CD4-positive, alpha-beta T cell treated with Interleukin-15 for 1 hour (primary cell): ENCODE measurements at regions not wholly inside any gene's neighbourhood (a gene's known extent, or its start where the extent isn't known, plus 50 kb on each side); places are given as distances from the start of the nearest gene placed in this dataset.
"Not testable (repeated sequence)": the region's sequence is repeated elsewhere in the genome, so short reads cannot be mapped to it uniquely, and the experiment has no call there.

Experiments
- DNase-seq: peaks from one replicate; pipeline ENCODE4 v3.0.0-alpha.2; 2020

DNA sequence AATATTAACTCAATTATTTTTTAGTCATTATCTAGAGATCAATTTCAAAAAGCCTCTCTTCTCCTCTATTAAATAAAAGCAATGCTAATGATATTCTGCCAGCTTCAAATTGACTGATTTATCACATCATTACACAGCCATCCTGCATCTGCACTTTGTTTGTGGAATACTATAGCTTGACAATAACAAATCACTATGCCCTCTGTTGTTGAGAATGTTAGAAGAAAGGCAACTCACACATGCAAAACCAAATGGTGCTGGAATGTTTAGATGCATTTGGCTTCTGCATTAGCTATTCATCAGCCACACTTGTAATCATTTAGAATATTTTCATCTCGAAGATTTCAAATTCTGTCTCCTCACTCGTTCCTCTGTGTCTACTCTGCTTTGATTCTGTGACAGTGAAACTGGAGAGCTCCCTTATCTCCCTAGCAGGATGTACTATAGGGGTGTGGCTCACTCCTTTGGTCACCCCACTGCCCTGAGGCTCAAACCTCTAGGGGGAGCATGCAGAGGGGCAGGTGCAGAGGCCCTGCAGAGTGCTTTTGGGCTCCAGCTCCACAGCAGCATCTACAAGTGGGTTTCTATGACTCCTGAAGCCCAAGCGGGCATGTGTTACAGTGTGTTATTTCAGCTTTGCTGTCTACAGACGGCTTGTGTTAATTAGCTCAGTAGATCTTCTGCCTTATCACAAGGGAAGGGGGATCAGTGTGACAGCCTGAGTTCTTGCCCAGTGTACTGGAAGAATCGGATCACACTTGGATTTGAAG lies 454.1 kb upstream of the BCHE start:
- no peak for DNase-seq

DNA sequence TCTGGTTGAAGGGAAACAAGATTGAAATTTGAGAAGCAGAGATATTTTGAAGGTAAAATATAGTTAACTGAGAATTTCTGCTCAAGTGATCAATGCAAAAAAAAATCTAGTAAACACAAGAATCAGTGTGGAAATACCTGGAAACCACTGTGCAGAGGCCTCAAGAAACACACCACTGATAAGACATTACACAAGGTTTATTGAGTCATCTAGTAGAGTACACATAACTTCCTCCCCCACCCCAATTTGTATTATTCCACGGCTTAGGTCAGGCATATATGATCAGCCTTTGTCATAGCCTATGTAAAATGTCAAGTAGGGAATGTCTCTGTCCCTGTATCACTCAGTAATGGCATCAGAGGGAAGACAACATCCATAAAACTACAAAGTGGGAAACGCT lies 447.8 kb upstream of the BCHE start:
- DNase-seq: no peak

DNA sequence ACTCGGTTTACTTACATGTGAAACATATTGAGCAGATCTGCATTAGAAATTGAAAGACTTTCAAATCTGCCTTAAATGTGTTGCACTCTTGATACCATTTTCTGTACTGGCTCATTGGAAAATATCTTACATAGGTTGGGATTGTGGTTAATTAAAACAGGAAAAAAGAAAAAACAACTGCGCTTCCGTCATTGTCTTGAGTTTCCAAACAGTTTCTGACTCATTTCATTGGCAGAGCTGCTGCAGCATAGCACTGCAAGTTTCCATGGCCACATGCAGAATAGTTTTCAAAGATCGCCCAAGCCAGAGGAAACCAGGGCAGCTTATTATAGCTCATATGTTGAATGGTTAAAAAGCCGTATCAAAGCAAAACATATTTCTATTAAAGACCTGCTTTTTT lies 446.6 kb upstream of the BCHE start:
- no peak for DNase-seq

DNA sequence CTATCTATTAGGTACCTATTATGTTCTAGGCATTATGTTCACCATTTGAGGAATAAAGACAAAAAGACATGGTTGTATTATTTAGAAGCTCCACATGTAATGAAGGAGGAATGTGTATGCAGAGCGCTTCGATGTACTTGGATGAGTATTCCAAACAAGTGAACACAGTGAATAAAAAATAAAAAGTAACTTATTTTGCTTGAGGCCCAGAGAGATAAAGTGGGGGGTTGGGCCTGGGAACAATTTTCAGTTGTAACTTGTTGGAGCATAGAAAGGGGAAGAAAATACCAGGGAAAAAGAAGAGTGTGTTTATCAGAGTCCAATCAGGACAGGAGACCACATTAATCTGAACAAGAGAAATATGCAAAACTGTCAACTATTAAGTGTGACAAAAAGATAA lies 445.7 kb upstream of the BCHE start:
- no peak for DNase-seq

DNA sequence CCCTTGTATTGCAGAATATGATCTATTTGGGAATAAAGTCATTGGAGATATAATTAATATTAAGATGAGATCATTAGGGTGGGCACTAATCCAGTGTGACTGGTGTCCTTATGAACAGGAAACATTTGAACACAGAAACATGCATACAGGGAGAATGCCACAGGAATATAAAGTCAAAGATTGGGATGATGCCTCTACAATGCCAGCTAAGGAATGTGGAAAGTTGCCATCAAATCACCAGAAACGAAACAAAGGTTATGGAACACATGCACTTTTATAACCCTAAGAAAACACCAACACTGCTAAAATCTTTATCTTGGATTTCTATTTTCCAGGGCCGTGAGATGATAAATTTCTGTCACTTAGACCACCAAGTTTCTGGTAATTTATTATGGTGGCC lies 442.4 kb upstream of the BCHE start:
- no peak for DNase-seq

DNA sequence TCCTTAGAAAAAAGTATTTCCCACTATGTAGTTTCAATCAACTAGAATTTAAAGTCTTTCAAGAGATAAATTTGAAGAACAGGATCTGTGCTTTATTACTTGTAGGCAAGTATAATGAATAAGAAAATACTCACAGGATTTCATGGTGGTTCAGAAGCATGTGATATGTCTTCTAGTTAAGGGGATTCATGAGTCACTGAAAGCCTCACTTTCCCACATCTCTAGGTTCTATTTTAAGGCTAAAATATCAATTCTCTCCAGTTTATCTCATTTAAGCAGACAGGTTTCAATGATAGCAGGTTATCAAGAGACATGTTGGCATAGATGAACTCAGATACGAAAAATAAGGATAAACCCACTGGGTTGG lies 437.8 kb upstream of the BCHE start:
- no peak for DNase-seq

DNA sequence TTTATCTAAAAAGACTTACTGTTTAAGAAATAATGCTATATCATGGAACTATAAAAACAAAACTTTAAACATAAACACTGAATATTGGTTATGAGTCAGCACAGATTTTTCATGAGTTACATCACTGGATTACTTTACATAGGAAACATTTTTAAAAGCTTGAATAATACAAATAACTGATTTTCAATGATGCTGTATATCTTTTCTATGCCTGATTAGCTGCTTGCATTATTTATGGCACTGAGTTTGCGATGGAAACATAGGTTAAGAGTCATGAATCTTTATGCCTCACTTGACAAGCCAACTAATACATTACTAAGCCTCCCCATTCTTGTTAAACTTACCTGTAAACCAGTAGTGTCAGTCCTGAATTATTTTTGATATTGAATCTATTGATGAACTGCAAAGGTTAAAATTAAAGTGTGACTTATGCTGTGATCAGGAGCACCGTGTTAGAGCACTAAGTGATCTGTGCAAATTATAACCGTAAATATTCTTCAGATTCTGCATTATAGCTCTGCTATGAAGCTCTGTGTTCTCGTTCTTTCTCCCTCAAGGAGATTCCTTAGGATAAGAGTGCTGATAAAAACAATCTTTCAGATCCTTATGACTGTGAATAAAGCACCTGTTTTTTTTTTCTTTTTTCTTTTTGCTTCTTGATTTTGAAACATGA lies 437.3 kb upstream of the BCHE start:
- no peak for DNase-seq

DNA sequence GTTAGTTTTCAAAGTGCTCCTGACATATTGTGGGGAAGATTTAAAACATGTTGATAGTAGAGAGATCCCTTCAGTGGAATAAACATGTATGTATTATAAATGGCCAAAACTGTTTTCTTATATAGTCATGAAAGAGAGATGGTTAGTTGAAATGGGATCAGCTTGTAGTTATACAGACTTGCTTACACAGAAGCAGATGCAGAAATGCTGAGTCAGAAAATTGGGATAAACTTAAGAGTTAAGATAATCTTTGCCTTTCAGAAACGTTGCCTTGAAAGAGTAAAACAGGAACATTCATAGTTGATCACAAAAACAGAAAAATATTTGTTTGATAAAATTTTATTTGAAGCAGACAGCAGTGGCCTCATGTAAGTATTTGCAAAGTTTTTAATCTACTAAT lies 433.2 kb upstream of the BCHE start:
- no peak for DNase-seq

DNA sequence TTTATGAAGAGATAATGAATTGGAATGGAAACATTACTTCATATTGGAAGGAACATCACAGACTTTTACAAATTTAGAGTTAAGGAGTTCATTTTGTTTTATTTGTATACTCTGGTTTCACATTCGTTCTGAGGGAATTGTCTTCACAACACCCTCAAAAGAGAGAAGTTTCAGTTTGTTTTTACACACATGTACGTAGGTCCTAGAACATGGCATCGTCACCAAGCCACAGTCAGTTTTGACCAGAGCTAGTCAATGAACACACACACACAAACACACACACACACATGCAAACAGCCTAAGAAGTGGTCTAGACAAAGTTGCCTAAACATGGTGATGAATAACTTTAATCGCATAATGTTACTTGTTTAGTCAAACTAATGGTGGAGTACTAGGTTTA lies 427.9 kb upstream of the BCHE start:
- DNase-seq: no peak

DNA sequence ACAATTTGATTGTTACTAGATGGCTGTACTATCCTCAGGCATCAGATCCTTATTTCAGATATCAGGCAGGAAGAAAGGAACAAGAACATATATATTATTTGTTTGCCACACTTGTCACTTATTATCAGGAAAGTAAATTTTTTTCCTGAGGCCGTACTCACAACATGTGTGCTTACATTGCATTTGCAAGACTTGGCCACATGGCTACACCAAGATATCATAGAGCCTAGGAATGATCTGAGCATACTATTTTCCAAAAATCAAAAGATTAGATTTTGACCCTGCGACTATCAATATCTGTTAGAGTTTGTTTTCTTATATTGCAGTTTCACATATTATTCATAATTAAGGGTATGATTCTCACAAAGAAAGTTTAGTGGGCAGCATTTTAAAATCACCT lies 426.2 kb upstream of the BCHE start:
- no peak for DNase-seq

DNA sequence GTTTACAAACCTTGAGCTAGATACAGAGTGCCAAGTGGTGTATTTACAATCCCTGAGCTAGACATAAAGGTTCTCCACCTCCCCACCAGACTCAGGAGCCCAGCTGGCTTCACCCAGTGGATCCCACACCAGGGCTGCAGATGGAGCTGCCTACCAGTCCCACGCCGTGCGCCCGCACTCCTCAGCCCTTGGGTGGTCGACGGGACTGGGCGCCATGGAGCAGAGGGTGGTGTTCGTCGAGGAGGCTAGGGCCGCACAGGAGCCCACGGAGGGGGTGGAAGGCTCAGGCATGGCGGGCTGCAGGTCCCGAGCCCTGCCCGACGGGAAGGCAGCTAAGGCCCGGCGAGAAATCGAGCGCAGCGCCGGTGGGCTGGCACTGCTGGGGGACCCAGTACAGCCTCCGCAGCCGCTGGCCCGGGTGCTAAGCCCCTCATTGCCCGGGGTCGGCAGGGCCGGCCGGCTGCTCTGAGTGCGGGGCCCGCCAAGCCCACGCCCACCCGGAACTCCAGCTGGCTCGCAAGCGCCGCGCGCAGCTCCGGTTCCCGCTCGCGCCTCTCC lies 421.1 kb upstream of the BCHE start:
- DNase-seq: not testable (repeated sequence)

DNA sequence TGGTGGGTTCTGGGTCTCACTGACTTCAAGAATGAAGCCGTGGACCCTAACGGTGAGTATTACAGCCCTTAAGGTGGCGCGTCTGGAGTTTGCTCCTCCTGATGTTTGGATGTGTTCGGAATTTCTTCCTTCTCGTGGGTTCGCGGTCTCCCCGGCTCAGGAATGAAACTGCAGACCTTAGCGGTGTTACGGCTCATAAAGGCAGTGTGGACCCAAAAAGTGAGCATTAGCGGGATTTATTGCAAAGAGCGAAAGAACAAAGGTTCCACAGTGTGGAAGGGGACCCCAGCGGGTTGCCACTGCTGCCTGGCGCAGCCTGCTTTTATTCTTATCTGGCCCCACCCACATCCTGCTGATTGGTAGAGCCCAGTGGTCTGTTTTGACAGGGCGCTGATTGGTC lies 420.5 kb upstream of the BCHE start:
- no peak for DNase-seq

DNA sequence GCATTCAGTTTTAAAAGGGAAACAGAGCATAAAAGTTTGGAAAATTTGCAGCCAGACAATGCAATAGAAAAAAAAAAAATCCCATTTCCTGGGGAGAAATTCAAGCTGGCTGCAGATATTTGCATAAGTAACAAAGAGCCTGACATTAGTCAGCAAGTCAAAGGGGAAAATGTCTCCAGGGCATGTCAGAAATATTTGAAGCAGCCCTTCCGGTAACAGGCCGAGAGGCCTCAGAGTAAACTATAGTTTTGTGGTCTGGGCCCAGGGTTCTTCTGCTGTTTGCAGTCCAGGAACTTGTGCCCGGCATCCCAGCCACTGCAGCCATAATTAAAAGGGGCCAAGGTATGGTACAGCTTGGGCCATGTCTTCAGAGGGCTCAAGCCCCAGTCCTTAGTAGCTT lies 411.6 kb upstream of the BCHE start:
- no peak for DNase-seq

DNA sequence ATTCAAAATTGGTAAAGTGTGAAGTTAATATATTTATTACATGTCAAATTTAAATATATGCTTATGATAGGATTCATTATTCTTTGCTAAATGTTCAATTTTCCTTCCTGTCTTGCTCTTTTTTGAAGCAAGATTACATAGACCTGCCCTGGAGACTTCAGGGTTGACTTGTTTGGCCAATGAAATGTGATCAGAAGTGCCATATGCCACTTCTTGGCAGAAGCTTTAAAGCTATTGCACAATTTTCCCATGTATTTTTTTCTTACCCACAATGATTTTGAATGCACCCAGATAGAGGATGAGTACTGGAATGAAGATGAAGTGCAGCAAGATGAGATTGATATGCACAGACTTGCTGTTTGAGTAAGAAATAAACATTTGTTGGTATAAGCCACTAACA lies 406.3 kb upstream of the BCHE start:
- no peak for DNase-seq

DNA sequence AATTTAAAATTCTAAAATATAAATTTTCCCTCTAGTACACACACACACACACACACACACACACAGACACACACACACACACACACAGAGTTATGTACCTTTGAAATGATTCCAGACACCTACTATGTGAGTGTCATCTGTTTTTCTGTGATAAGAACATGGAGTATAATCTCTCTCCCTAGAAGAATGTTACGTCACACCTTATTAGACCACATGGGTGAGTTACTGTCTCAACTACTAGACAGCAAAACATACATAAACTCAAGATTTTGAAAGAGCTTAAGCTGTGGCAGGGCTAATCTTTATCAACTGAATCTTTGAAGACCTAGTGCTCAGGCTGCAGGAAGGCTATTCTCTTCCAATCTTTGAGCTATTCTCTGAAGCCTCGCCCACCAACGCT lies 385.9 kb upstream of the BCHE start:
- no peak for DNase-seq

DNA sequence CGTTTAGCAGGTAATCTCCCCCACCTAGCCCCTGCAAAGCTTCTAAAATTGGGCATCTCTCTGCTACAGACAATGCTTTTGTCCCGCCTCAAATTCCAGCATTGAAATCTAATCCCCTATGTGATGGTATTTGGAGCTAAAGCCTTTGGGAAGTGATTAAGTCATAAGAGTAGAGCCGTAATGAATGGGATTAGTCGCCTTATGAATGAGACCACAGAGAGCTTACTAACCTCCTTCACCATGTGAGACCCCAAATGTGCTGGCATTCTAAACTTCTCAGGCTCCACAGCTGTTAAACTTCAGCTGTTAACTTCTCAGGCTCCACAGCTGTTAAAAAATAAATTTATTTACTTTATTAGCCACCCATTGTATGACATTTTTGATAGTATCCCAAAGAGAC lies 374.2 kb upstream of the BCHE start:
- no peak for DNase-seq

DNA sequence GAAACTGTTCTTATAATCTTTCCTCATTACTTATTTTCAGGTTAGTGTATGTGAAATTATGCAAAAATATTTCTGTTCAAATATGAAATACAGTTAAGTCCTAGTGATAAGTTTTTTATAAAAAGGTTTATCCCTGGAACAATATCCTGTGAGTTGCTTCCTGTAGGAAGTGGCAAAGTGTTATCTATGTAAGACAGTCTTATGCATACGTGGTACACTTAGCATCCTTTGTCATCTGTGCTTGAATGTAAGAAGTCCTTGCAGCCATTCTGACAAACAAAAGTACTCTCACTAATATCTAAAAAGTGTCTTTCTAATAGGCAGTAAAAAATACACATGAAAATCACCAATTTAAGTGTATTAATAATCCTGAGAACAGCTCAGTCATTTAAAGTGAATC lies 372.5 kb upstream of the BCHE start:
- no peak for DNase-seq

DNA sequence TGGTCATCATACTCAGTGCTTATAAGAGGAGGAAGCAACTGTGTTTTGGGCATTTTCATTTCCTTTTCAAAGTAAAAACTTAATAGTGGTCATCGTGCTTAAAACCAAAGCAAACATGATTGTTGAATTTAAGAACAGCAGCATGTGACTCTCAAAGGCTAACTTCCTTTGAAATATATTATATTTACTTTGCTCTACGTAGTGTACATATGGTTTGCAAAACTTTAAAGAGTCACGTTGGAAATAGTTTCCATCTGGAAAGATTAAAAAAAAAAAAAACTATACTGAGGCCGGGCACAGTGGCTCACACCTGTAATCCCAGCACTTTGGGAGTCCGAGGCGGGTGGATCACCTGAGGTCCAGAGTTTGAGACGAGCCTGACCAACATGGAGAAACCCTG lies 367.9 kb upstream of the BCHE start:
- DNase-seq: no peak

DNA sequence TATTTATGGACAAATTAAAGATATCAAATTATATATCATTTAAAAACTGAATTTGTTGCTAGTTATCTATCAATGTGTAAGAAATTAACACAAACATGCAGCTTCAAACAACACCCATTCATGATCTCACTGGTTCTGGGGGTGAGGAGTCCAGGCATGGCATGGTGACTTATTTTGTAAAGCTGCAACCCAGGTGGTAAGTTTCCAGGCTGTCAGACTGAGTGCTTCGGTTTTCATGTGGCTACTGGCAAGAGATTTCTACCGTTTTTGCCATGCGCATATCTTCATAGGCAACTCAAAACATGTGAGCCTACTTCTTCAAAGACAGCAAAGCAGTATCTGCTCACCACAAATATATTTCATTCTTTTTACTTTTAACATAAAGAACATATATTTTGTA lies 364.3 kb upstream of the BCHE start:
- DNase-seq: no peak

DNA sequence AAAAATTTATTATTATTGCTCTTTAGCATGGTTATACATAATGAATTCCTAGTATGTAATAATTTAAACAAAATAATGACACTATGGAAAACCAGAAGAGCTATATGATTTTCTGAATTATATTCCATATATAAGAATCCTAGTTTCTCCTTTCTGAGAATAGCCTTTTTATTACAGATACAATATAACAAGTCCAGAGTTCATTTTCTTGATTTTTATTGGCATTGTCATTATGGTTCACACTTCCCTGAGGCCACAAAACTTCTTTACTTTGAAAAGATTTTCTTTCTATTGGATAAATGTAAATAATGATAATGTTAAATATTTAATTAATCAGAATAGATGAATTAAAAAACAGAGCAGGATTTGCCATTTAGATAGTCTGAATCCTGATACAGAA lies 362.3 kb upstream of the BCHE start:
- no peak for DNase-seq

DNA sequence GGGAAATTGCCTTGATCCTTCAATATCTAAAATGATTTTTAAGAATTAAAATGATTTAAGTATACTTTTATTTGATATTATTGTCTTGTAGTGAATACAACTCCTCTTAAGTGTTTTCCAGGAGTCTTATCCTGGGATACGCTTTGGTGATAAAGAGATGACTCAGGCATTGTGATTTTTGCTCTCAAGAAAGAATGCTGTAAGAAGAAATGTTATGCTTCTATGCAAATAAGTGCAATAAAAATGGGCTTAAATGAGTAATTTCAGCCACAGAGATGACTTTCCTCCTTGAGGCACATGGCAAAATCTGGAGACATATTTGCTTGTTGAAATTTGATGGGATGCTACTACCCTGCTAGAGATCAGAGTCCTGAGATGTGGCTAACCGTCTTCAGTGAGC lies 358.6 kb upstream of the BCHE start:
- DNase-seq: no peak

DNA sequence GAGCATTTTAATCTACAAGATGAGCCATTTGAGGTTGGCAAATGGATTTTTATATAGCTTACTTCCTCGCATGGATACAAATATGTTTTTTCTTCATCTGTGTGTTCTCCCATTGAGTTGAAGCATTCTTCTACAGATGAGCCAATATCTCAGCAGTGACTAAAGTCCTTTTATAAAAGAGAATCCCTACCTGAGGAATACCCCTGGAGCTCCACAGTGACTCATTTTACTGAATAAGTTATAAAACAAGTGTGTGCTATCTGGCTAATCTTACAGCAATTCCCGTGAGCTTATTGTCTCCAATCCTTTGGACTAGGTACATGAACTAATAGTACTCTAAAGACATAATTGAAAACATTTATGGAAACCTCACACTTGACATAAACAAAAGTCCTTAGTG lies 354.2 kb upstream of the BCHE start:
- DNase-seq: no peak

DNA sequence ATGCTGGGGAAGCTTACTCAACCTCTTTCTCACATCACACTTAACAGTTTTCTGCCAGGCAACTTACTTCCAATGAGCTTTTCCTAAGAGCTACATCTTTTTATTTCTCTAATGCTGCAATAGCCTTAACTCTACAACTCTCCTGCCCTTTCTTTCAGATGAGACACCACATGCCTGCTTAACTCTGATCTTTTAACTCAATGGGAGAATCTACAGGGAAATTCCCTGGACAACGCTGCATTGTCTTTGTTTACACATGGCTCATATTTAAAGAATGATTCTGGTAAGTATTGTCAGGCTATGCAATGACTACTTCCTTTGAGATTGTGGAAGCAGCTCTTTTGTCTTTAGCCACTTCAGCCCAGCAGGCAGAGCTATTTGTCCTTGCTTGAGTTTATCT lies 353.1 kb upstream of the BCHE start:
- no peak for DNase-seq

DNA sequence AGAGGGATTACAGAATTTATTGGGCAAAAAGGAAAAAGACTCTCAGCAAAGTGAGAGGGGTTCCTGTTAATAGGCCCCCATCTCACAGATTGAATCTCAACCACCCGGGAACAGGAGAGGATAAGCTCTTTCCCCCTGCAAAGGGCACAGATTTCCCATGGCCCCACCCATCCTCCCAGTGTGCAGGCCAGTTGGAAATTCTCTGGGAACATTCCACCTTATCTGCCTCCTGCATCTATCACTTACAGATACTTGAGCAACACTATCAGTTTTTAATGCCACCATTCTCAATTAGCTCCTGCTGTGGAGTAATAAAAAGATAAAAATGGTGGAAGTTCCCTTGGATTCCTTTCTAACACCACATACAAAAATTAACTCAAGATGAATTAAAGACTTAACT lies 350.0 kb upstream of the BCHE start:
- no peak for DNase-seq

DNA sequence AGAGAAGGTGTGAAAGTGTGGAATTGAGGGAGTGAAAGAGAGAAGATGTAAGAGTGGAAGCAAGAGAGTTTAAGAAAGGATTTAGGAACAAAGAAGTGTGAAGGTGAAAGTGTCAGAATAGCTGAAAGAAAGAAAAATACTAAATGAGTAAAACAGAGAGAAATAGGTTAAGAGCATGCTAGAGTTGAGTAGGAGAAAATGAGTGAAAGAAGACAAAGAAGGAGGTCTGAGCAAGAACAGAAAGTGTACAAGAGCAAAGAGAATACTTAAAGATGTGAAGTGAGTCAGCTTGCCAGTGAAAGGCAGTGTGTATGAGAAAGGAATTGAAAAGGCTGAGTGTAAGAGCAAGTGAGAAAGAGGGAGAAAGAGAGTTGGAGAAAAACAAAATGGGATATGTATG lies 348.8 kb upstream of the BCHE start:
- DNase-seq: no peak
